ENCODE measurements at regions not wholly inside any gene's neighbourhood (a gene's known extent, or its start where the extent isn't known, plus 50 kb on each side); places are given as distances from the start of the nearest gene placed in this dataset.

DNA sequence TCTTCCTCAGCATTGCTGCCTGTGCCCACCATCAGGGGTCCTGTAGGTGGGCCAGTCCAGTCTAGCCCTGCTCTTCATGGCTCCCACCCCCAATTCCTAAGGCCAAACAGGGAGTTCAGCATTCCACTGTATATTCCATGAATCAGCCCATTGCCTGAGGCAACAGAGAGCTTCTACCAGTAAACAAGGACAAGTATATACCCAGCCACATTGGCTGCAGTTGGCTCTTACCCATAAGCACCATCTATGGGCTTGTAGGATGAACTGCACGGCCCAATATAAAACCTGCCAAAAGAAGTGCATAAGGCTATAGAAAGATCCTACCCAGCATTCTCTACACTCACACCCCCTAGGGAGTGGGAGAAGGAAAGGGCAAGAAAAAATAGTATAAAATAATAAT is 95.1 kb upstream of the SALL3 start (continued):
- TF ChIP-seq, protein P1, sequence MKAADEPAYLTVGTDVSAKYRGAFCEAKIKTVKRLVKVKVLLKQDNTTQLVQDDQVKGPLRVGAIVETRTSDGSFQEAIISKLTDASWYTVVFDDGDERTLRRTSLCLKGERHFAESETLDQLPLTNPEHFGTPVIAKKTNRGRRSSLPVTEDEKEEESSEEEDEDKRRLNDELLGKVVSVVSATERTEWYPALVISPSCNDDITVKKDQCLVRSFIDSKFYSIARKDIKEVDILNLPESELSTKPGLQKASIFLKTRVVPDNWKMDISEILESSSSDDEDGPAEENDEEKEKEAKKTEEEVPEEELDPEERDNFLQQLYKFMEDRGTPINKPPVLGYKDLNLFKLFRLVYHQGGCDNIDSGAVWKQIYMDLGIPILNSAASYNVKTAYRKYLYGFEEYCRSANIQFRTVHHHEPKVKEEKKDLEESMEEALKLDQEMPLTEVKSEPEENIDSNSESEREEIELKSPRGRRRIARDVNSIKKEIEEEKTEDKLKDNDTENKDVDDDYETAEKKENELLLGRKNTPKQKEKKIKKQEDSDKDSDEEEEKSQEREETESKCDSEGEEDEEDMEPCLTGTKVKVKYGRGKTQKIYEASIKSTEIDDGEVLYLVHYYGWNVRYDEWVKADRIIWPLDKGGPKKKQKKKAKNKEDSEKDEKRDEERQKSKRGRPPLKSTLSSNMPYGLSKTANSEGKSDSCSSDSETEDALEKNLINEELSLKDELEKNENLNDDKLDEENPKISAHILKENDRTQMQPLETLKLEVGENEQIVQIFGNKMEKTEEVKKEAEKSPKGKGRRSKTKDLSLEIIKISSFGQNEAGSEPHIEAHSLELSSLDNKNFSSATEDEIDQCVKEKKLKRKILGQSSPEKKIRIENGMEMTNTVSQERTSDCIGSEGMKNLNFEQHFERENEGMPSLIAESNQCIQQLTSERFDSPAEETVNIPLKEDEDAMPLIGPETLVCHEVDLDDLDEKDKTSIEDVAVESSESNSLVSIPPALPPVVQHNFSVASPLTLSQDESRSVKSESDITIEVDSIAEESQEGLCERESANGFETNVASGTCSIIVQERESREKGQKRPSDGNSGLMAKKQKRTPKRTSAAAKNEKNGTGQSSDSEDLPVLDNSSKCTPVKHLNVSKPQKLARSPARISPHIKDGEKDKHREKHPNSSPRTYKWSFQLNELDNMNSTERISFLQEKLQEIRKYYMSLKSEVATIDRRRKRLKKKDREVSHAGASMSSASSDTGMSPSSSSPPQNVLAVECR (CRISPR knock-in tag; IDR thresholded peaks at IDR 0.05; ENCODE audit: borderline replicate concordance), result no peak
- TF ChIP-seq KDM4B (CRISPR knock-in tag; IDR thresholded peaks at IDR 0.05) (no peak), PREB (CRISPR knock-in tag; IDR thresholded peaks at IDR 0.05) (no peak), CENPX (CRISPR knock-in tag; IDR thresholded peaks at IDR 0.05) (no peak), KLF9 (CRISPR knock-in tag; IDR thresholded peaks at IDR 0.05; ENCODE audit: low read depth) (no peak), NR2F2 (IDR thresholded peaks at IDR 0.05; ENCODE audit: borderline replicate concordance, low read depth) (no peak), REPIN1 (CRISPR knock-in tag; IDR thresholded peaks at IDR 0.05; ENCODE audit: borderline replicate concordance, low read depth) (no peak)
- TF ChIP-seq, protein P2, sequence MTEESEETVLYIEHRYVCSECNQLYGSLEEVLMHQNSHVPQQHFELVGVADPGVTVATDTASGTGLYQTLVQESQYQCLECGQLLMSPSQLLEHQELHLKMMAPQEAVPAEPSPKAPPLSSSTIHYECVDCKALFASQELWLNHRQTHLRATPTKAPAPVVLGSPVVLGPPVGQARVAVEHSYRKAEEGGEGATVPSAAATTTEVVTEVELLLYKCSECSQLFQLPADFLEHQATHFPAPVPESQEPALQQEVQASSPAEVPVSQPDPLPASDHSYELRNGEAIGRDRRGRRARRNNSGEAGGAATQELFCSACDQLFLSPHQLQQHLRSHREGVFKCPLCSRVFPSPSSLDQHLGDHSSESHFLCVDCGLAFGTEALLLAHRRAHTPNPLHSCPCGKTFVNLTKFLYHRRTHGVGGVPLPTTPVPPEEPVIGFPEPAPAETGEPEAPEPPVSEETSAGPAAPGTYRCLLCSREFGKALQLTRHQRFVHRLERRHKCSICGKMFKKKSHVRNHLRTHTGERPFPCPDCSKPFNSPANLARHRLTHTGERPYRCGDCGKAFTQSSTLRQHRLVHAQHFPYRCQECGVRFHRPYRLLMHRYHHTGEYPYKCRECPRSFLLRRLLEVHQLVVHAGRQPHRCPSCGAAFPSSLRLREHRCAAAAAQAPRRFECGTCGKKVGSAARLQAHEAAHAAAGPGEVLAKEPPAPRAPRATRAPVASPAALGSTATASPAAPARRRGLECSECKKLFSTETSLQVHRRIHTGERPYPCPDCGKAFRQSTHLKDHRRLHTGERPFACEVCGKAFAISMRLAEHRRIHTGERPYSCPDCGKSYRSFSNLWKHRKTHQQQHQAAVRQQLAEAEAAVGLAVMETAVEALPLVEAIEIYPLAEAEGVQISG (CRISPR knock-in tag; IDR thresholded peaks at IDR 0.05), result no peak

Measured in HepG2 (cell line).